ENCODE measurements at regions not wholly inside any gene's neighbourhood (a gene's known extent, or its start where the extent isn't known, plus 50 kb on each side); places are given as distances from the start of the nearest gene placed in this dataset.

GRCh38 chr2:217459680-217460405 lies 543.0 kb downstream of the TNS1 start:
- no peak for DNase-seq (ENCODE audit: extremely low read depth, low read depth)

- DNase-seq (ENCODE audit: extremely low read depth, low read depth), result no peak
These were observed 543.8 kb downstream of the TNS1 start for GRCh38 chr2:217459016-217459415.

GRCh38 chr2:217456016-217456415 lies 546.8 kb downstream of the TNS1 start:
- DNase-seq (ENCODE audit: extremely low read depth, low read depth), result no peak

DNA sequence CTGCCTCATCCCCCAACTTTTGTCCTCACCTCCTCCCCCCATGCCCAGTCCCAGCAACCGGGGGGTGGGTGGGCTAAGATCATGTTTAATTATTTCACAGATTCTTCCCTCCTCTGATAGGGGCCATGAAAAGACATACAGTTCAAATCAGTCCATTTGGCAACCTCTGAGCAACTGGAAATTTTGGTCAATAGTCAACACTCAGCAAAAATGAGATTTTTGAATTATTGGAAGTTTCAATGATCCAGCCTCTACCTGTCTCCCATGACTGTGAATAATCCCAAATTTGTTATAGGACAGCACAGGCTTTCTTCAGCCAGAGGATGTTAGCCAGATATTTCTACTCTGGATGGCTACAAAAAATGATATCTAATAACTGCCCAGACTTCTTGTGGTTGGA lies 549.9 kb downstream of the TNS1 start:
- DNase-seq (ENCODE audit: extremely low read depth, low read depth), result no peak

- no peak for DNase-seq (ENCODE audit: extremely low read depth, low read depth)
These were observed 551.1 kb downstream of the TNS1 start for GRCh38 chr2:217451666-217452065.

DNA sequence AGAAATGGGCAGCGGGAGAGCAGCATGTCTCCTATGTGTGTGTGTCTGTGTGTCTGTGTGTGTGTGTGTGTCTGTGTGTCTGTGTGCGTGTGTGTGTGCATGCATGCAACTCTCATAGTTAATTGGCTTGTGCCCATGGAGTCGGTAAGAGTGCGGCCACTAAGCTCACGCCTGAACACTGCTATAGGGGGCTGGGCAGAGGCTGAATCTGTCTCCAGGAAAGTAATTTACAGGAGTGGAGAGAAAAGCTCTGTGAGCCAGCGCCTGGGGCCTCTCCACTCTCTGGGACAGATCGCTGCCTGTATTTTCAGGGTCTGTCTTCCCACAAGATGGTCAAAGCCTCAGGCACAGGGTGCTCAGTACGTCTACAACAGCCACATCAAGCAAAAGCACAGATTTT lies 553.4 kb downstream of the TNS1 start:
- DNase-seq (ENCODE audit: extremely low read depth, low read depth), result no peak

GRCh38 chr2:217448860-217449259 lies 553.9 kb downstream of the TNS1 start:
- DNase-seq (ENCODE audit: extremely low read depth, low read depth), result no peak

DNA sequence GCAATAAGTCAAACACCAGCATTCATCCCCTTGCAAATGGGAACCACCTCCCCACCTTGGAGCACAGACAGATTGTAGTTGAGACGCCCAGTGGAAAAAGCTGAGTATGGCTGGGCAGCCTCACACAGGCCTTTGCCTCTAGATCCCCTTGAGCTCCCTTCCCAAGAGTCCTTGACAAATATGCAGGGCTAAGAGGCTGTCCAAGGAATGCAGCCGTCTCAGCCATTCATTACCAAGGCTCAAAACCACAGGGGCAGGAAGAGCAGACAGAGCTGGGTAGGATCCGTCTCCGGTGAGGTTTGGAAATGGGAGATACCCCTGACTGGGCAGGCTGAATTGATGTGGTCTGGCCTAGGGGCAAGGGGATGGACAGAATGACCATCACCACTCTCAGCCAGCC lies 557.1 kb downstream of the TNS1 start:
- DNase-seq (ENCODE audit: extremely low read depth, low read depth), result no peak

GRCh38 chr2:217444932-217445331 lies 557.9 kb downstream of the TNS1 start:
- no peak for DNase-seq (ENCODE audit: extremely low read depth, low read depth)

- DNase-seq (ENCODE audit: extremely low read depth, low read depth), result no peak
These were observed 558.3 kb downstream of the TNS1 start for GRCh38 chr2:217444509-217444908.

DNA sequence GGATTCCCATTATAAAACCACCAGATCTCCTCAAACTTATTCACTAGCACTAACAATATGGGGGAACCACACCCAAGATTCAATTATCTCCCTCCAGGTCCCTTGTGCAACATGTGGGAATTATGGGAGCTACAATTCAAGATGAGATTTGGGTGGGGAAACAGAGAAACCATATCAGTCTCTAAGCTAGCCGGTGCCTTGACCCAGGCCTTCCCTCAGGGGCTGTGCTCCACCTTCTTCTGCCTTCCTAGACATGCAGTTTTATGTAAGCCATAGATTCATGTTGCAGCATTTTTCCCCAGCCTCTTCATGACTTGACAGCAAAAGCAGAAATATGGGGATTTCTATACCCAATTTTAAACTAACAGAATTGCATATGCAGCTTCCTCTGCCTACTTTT lies 559.2 kb downstream of the TNS1 start:
- no peak for DNase-seq (ENCODE audit: extremely low read depth, low read depth)

DNA sequence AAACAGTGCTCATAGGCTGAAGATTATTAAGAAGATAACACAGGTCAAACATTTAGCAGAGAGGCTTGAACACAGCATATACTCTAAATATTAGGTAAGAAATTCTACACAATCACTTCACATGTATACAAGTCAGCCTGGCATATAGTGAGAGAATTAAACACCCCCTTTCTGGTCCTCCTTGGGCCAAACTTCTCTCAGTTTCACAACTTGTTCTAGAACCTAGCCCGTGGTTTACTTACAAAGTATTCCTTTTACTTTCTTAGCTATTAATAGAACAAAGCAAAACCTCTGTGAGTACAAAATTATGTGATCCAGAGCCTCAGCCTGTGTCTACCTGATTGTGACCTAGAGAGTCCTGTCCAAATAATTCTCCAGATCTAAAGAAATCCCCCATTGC lies 562.8 kb downstream of the TNS1 start:
- no peak for DNase-seq (ENCODE audit: extremely low read depth, low read depth)

DNA sequence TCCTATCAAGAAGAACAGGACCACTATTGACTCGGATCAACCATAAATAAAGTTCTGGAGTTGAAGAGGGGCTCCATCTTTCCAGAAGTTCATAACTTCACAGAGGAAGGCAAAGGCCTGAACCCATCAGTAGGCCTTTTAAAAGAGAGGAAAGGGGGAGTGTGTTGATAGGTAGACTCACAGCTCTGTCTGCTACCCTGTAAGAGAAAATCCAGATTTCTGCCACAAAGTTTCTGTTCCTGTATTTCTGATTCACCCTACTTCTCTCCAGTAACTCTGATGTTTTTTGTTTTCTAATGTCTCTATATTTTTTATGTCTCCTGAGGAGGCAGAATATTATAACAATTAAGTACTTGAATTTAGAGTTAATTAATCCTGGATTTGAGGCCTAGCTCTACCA lies 564.0 kb downstream of the TNS1 start:
- DNase-seq (ENCODE audit: extremely low read depth, low read depth), result no peak

GRCh38 chr2:217438136-217438535 lies 564.7 kb downstream of the TNS1 start:
- no peak for DNase-seq (ENCODE audit: extremely low read depth, low read depth)

DNA sequence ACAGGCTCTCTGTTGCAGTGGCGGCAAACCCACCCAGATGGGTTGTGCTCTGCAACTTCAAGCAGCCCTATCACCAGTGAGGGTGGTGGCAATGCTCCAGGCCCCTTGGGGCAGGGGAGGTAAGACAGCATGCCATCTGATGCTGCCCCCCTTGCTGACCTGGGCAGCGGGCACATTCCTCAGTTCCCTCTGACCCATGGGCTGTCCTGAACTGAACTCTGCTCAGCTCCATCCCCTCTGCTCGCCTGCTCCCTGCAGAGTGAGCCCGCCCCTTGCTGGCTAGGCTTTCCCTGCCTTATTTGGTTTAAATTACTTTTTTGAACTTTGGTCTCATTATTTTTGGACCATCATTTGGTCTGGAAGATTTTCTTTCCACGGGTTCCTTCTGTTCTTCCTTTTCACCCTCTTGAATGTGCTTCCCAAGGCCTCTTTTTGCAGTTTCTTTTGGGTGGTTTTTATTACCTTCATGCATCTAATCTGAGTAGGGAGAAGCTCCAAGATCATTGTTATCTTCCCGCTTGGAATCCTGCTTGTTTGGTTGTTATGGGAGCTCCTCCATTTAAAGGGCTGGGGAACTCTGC lies 565.4 kb downstream of the TNS1 start:
- no peak for DNase-seq (ENCODE audit: extremely low read depth, low read depth)

DNA sequence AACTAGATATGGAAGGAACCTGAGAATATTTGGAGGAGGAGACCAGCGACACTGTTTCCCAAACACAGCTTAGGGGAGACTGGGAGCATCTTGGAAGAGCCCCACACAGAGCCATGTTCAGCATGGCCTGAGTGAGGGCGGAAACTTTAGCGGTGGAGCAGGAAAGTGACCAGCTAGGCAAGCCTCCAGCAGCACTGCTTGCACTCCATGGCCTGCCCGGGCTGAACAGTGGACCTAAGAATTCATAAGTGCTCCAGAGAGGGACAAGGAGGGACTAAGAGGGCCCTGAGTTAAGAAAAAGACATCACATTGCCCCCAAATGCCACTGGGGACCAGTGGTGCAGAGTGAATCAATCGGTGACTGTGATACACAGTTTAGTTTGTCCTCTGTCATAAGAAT lies 566.4 kb downstream of the TNS1 start:
- no peak for DNase-seq (ENCODE audit: extremely low read depth, low read depth)

GRCh38 chr2:217434180-217434975 lies 568.4 kb downstream of the TNS1 start:
- DNase-seq (ENCODE audit: extremely low read depth, low read depth), result peak; percentile 81

- no peak for DNase-seq (ENCODE audit: extremely low read depth, low read depth)
These were observed 569.3 kb downstream of the TNS1 start for GRCh38 chr2:217433522-217433921.

GRCh38 chr2:217431577-217432269 lies 571.1 kb downstream of the TNS1 start:
- DNase-seq (ENCODE audit: extremely low read depth, low read depth), result peak; percentile 24

DNA sequence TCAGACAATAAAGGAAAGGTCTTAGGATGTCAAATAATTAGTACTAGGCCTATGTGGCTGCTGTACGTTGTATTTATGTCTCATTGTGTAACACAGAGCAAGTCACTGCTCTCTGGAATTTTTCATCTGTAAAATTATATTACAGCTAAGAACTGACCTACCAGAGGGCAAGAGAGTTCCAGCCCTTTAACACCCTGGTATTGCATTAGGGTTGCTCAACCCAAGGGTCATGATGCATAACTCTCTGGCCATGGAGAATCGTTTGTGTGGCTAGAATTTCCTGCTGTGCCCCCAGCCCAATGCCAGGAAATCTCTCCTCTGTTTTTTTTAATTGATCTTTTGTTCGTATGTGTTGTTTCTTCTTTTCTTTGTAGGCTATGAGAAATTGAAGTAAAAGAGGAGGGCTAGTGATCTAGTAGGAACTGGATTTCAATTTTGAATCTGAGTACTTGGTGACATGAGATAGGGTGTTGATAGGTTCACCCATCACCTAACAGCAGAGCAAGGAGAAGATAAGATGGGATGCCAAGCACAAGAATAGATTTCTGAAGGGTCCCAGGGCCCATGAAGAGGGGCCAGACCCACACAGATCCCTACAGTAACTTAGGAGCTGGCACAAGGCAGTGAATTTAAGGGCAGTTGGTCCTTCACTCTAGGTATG lies 571.2 kb upstream of the TNP1 start:
- peak; percentile 12 for DNase-seq (ENCODE audit: extremely low read depth, low read depth)

DNA sequence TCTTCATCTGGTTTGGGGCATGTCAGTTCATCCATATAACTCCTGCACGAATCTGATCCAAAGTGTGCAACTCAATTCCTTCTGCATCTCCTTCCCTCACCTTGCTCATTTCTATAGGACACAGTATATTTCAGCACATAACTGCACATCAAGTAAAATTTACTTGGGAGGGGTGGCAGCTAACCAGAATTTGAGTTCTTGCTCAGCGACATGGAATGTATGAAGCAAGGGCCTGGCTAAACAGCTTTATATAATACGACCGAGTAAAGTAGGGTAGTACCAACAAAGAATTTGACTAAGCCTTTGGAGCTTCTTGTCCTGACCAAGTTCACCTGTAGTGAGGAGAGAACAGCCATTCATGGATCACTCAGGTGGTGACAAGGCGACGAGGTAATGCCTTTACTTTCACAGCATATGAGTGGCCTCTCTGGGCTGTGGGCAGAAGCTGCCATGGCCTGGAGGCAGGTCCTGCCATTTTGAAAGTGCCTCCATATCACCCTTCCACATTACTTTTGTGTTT lies 570.2 kb upstream of the TNP1 start:
- DNase-seq (ENCODE audit: extremely low read depth, low read depth), result no peak
